ENCODE measurements at regions not wholly inside any gene's neighbourhood (a gene's known extent, or its start where the extent isn't known, plus 50 kb on each side); places are given as distances from the start of the nearest gene placed in this dataset.

GRCh38 chr15:58279106-58279505 is 140.9 kb downstream of the AQP9 start:
- TF ChIP-seq POLR2A (IDR thresholded peaks at IDR 0.05) (no peak), CTCF (IDR thresholded peaks at IDR 0.05) (no peak)

Data from breast epithelium (tissue), 3 donors.